Smooth muscle cell (in vitro differentiated cells): ENCODE measurements at regions not wholly inside any gene's neighbourhood (a gene's known extent, or its start where the extent isn't known, plus 50 kb on each side); places are given as distances from the start of the nearest gene placed in this dataset.

ENCODE experiments used
- DNase-seq: peaks from one replicate; lab custom pipeline; 2025; ENCODE audit not compliant: unreplicated experiment; lab: John Stamatoyannopoulos, UW
- H2AFZ ChIP-seq: fragments of 200-600 bp; sonication (generic); 2 replicates; pipeline ENCODE4 v1.6.0; 2016; ENCODE audit warnings: antibody characterized with exemption, low read depth, mild to moderate bottlenecking
- H3F3A ChIP-seq: fragments of 200-600 bp; sonication (generic); 2 replicates; pipeline ENCODE4 v1.6.0; 2017; ENCODE audit warnings: antibody characterized with exemption, low read depth
- H3K27ac ChIP-seq: fragments of 200-600 bp; sonication (generic); 2 replicates; pipeline ENCODE4 v1.5.1; 2016; ENCODE audit warnings: low read depth, mild to moderate bottlenecking
- H3K27me3 ChIP-seq: fragments of 200-600 bp; sonication (generic); 2 replicates; pipeline ENCODE4 v1.6.1; 2016; ENCODE audit warnings: low read depth, mild to moderate bottlenecking
- H3K36me3 ChIP-seq: fragments of 200-600 bp; sonication (generic); 2 replicates; pipeline ENCODE4 v1.5.1; 2016; ENCODE audit warnings: low read depth
- H3K4me1 ChIP-seq: fragments of 200-600 bp; sonication (generic); 2 replicates; pipeline ENCODE4 v1.5.1; 2016; ENCODE audit warnings: low read depth
- H3K4me2 ChIP-seq: fragments of 200-600 bp; sonication (generic); 2 replicates; pipeline ENCODE4 v1.6.0; 2016; ENCODE audit warnings: mild to moderate bottlenecking
- H3K4me3 ChIP-seq: fragments of 200-600 bp; sonication (generic); 2 replicates; pipeline ENCODE4 v1.5.1; 2016; ENCODE audit warnings: mild to moderate bottlenecking
- H3K79me2 ChIP-seq: fragments of 200-600 bp; sonication (generic); 2 replicates; pipeline ENCODE4 v1.6.0; 2016; ENCODE audit warnings: low read depth, mild to moderate bottlenecking
- H3K9ac ChIP-seq: fragments of 200-600 bp; sonication (generic); 2 replicates; pipeline ENCODE4 v1.6.0; 2016; ENCODE audit warnings: low read depth
- H3K9me3 ChIP-seq: fragments of 200-600 bp; sonication (generic); replicated peaks from 2 replicates; pipeline ENCODE4 v1.5.1; 2016; ENCODE audit warnings: low read depth
- H4K20me1 ChIP-seq: fragments of 200-600 bp; sonication (generic); 2 replicates; pipeline ENCODE4 v1.6.0; 2016; ENCODE audit warnings: low read depth
- WGBS: methylation state at CpG from one replicate; pipeline ENCODE4 v1.1.7; 2016; ENCODE audit warnings: low lambda C conversion rate; 5-methylcytosine and 5-hydroxymethylcytosine counted together
- TF ChIP-seq, protein P1 (sequence below): fragments of 200-600 bp; sonication (generic); IDR thresholded peaks from 2 replicates; pipeline ENCODE4 v1.5.1; 2017; ENCODE audit warnings: borderline replicate concordance, mild to moderate bottlenecking, antibody characterized with exemption; ENCODE audit not compliant: insufficient read depth, poor library complexity, severe bottlenecking

DNA sequence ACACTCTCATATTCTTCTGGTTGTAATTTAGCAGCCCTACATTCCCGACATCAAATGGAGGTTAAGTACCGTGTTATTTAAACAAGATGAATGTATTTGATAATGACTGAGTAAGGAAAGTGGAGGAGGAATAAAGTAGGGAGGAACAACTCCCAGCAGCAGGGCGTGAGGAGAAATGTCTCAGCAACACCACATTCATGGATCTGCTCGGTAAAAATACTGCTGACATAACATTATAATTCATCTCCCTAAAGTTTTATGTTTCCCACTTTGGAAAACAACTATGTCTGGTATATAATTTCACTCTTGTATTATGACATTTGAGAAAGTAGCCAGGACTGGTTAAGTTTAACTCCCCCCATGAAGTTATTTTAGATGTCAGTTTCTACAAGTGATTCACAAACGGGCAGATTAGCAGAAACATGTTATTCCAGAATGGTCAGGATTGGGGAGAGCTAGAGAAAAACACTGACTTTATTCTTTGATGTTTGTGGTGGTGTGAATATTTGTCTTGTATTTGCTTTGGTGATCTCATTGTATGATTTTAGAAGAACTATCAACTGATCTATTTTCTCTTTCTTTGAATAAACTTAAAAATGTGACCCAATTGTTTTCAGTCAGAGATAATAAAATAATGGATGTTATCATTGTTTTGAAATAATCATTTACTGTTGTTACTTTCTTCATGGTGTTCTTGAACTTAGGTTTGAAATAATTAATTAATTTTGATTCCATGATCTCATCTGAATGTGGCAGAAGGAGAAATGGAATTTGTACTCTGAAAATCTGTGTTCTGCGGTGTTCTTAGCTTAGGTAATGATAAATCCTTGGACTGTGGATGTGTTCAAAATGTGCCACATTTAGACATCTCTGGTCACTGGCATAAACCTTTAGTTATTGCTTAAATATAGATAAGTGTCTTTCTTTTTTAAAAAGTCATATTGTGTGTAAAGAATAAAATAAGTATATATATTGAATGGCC is 303.6 kb upstream of the ZNF608 start:
- DNase-seq: no peak
- no peaks in the 10 kb centered on the region for H3K79me2 ChIP-seq
- H3K27ac ChIP-seq: peak overlapping the region; percentile 57
- H3K36me3 ChIP-seq: no peaks in the 10 kb centered on the region
- WGBS: 52% methylated on average over 6 of the region's 6 CpGs
- TF ChIP-seq, protein P1, sequence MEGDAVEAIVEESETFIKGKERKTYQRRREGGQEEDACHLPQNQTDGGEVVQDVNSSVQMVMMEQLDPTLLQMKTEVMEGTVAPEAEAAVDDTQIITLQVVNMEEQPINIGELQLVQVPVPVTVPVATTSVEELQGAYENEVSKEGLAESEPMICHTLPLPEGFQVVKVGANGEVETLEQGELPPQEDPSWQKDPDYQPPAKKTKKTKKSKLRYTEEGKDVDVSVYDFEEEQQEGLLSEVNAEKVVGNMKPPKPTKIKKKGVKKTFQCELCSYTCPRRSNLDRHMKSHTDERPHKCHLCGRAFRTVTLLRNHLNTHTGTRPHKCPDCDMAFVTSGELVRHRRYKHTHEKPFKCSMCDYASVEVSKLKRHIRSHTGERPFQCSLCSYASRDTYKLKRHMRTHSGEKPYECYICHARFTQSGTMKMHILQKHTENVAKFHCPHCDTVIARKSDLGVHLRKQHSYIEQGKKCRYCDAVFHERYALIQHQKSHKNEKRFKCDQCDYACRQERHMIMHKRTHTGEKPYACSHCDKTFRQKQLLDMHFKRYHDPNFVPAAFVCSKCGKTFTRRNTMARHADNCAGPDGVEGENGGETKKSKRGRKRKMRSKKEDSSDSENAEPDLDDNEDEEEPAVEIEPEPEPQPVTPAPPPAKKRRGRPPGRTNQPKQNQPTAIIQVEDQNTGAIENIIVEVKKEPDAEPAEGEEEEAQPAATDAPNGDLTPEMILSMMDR: no peak
- H2AFZ ChIP-seq: no peak overlapping the region
- H3K4me3 ChIP-seq: no peak overlapping the region
- H3K9ac ChIP-seq: no peak overlapping the region
- no peaks in the 10 kb centered on the region for H3K4me1 ChIP-seq
- H3K4me2 ChIP-seq: peak overlapping the region; percentile 38
- no peaks in the 10 kb centered on the region for H3F3A ChIP-seq
- H3K9me3 ChIP-seq: no peaks in the 10 kb centered on the region
- no peaks in the 10 kb centered on the region for H3K27me3 ChIP-seq
- H4K20me1 ChIP-seq: no peaks in the 10 kb centered on the region

DNA sequence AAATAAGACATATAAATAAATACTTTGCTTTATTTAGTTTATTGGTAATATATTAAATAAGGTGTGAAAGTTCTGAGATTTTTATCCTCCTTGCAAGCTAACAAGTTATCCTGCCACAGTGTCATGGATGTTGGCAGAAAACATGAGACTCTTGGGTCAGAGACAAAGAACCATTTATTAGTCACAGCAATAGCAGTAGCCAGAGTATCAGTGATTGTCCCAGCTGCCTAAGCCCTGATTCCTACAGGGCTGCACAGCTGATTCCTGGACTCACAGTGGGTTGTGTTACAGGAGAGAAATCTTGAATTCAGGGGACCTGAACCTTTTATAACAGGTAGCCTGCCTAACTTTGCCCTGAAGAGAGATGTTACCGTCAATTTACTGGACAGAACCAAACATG is 304.5 kb upstream of the ZNF608 start:
- TF ChIP-seq, protein P1: no peak
- no peaks in the 10 kb centered on the region for H3K9me3 ChIP-seq
- no peak overlapping the region for H3K27ac ChIP-seq

DNA sequence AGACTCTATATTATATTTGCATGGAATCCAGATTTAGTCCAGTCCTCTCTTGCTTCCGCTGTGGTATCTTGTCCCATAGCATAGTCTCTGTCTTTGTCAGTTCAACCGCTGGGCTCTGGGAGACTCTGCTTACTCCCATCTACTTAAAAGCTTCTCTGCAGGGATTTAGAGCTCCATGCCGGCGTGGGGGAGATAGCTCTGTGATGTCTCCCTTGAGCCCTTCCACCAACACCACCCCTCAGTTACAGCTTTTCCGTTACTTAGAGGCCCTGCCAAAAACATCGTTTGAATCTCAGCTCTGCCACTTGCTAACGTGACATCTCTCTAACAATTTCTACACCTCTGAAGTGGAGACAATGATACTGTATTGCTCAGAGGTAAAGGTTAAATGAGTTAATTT is 306.1 kb upstream of the ZNF608 start:
- H4K20me1 ChIP-seq: no peaks in the 10 kb centered on the region
- no peak overlapping the region for H3K4me2 ChIP-seq
- TF ChIP-seq, protein P1: no peak
- H3K36me3 ChIP-seq: no peaks in the 10 kb centered on the region
- no peaks in the 10 kb centered on the region for H3F3A ChIP-seq
- H3K79me2 ChIP-seq: no peaks in the 10 kb centered on the region
- H3K4me3 ChIP-seq: no peak overlapping the region
- WGBS: 64% methylated on average over 7 of the region's 7 CpGs
- no peak for DNase-seq
- H3K27ac ChIP-seq: no peak overlapping the region
- H3K4me1 ChIP-seq: peaks cover 13% of the 10 kb centered on the region
- no peaks in the 10 kb centered on the region for H3K9me3 ChIP-seq
- no peak overlapping the region for H3K9ac ChIP-seq
- no peak overlapping the region for H2AFZ ChIP-seq
- H3K27me3 ChIP-seq: no peaks in the 10 kb centered on the region

More for the DNA sequence above, 304.5 kb upstream of the ZNF608 start:
- Histone ChIP-seq H3K36me3 (no peaks in the 10 kb centered on the region), H2AFZ (no peak overlapping the region), H3K79me2 (no peaks in the 10 kb centered on the region), H3K4me2 (no peak overlapping the region), H3F3A (no peaks in the 10 kb centered on the region), H3K9ac (no peak overlapping the region), H4K20me1 (no peaks in the 10 kb centered on the region), H3K4me3 (no peak overlapping the region), H3K4me1 (no peaks in the 10 kb centered on the region), H3K27me3 (no peaks in the 10 kb centered on the region)
- DNase-seq: no peak
- 100% methylated on average over 1 of the region's 1 CpG for WGBS
